ENCODE measurements at regions not wholly inside any gene's neighbourhood (a gene's known extent, or its start where the extent isn't known, plus 50 kb on each side); places are given as distances from the start of the nearest gene placed in this dataset.
"Not testable (repeated sequence)": the region's sequence is repeated elsewhere in the genome, so short reads cannot be mapped to it uniquely, and the experiment has no call there.

- no peak for TF ChIP-seq CTCF (IDR thresholded peaks at IDR 0.05; ENCODE audit: insufficient read depth, low read length, severe bottlenecking)
- DNase-seq (ENCODE audit: low read depth) (peak; percentile 83), FAIRE-seq (no peak)
Measured at GRCh38 chr1:94658221-94658620, 116.7 kb upstream of the F3 start.

GRCh38 chr1:94657776-94658175 is 116.2 kb upstream of the F3 start:
- not testable (repeated sequence) for H3K36me3 ChIP-seq (ENCODE audit: control insufficient read depth, insufficient read depth, low read length); DNase-seq (ENCODE audit: low read depth); H3K27me3 ChIP-seq (ENCODE audit: control insufficient read depth, insufficient read depth, low read length); H3K4me3 ChIP-seq (ENCODE audit: low read depth, low read length); FAIRE-seq

More at GRCh38 chr1:94658221-94658620, 116.7 kb upstream of the F3 start:
- Histone ChIP-seq H3K4me3 (ENCODE audit: low read depth, low read length) (no peak overlapping the region), H3K27me3 (ENCODE audit: control insufficient read depth, insufficient read depth, low read length) (no peaks in the 10 kb centered on the region), H3K36me3 (ENCODE audit: control insufficient read depth, insufficient read depth, low read length) (no peaks in the 10 kb centered on the region)

GRCh38 chr1:94656967-94657366 is 115.4 kb upstream of the F3 start:
- no peaks in the 10 kb centered on the region for H3K36me3 ChIP-seq (ENCODE audit: control insufficient read depth, insufficient read depth, low read length)
- no peak for TF ChIP-seq CTCF (IDR thresholded peaks at IDR 0.05; ENCODE audit: insufficient read depth, low read length, severe bottlenecking)
- FAIRE-seq (no peak), DNase-seq (ENCODE audit: low read depth) (no peak)
- H3K27me3 ChIP-seq (ENCODE audit: control insufficient read depth, insufficient read depth, low read length): no peaks in the 10 kb centered on the region
- H3K4me3 ChIP-seq (ENCODE audit: low read depth, low read length): no peak overlapping the region

GRCh38 chr1:94654919-94655318 is 113.4 kb upstream of the F3 start:
- H3K27me3 ChIP-seq (ENCODE audit: control insufficient read depth, insufficient read depth, low read length): no peaks in the 10 kb centered on the region
- FAIRE-seq (no peak), DNase-seq (ENCODE audit: low read depth) (no peak)
- no peak overlapping the region for H3K4me3 ChIP-seq (ENCODE audit: low read depth, low read length)
- no peaks in the 10 kb centered on the region for H3K36me3 ChIP-seq (ENCODE audit: control insufficient read depth, insufficient read depth, low read length)
- TF ChIP-seq CTCF (IDR thresholded peaks at IDR 0.05; ENCODE audit: insufficient read depth, low read length, severe bottlenecking): no peak

GRCh38 chr1:94654459-94654858 is 112.9 kb upstream of the F3 start:
- Histone ChIP-seq H3K27me3 (ENCODE audit: control insufficient read depth, insufficient read depth, low read length) (no peaks in the 10 kb centered on the region), H3K4me3 (ENCODE audit: low read depth, low read length) (no peak overlapping the region), H3K36me3 (ENCODE audit: control insufficient read depth, insufficient read depth, low read length) (no peaks in the 10 kb centered on the region)
- TF ChIP-seq CTCF (IDR thresholded peaks at IDR 0.05; ENCODE audit: insufficient read depth, low read length, severe bottlenecking): no peak
- peak; percentile 41 for DNase-seq (ENCODE audit: low read depth)
- FAIRE-seq: no peak

- FAIRE-seq (no peak), DNase-seq (ENCODE audit: low read depth) (peak; percentile 92)
- TF ChIP-seq CTCF (IDR thresholded peaks at IDR 0.05; ENCODE audit: insufficient read depth, low read length, severe bottlenecking): no peak
Measured at GRCh38 chr1:94654031-94654430, 112.5 kb upstream of the F3 start.

More at GRCh38 chr1:94654031-94654430, 112.5 kb upstream of the F3 start:
- Histone ChIP-seq H3K4me3 (ENCODE audit: low read depth, low read length) (no peak overlapping the region), H3K27me3 (ENCODE audit: control insufficient read depth, insufficient read depth, low read length) (no peaks in the 10 kb centered on the region), H3K36me3 (ENCODE audit: control insufficient read depth, insufficient read depth, low read length) (no peaks in the 10 kb centered on the region)

Measured in bronchial epithelial cell (primary cell).